ENCODE measurements at regions not wholly inside any gene's neighbourhood (a gene's known extent, or its start where the extent isn't known, plus 50 kb on each side); places are given as distances from the start of the nearest gene placed in this dataset.

DNA sequence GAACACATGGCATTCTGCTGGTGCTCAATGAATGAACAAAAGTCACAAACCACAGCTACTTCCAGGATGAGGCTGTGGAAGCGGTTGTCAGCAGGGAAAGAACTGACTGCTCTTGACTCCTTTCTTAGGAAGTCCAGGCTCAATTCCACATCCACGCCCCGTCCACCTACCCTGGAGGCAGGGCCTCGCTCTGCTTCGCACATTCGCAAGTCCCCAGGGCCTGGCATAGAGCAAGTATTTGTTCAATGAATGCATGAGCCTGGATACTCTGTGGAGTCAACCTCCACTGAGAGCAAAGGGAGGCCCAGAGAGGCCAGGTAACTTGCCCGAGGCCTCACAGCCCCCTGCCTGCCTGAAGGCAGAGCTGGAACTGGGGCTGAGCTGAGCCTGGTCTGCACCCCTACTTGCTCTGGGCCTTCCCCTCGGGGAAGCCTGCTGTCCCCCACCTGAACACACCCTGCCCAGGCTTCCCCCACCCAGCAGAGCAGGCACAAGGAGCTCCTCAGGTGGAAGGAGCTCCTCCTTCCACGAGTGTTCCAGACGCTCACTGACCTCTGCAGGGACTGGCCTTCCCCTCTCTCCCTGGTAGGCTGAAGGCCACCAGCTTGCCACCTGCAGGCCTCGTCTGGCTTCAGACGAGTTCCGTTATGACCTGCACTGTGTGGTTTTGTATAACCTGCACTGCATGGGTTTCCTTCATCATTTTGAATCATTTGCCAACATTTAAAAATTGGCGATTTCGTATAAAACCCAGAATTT, 119.3 kb upstream of the PTPN1 start:
- H3K27ac Mint-ChIP-seq = peak overlapping the region; percentile 71
- H3K36me3 Mint-ChIP-seq (ENCODE audit: insufficient read depth) = no peaks in the 10 kb centered on the region
- H3K4me1 Mint-ChIP-seq (ENCODE audit: low read depth) = peaks cover 16% of the 10 kb centered on the region
- TF ChIP-seq, protein P1, sequence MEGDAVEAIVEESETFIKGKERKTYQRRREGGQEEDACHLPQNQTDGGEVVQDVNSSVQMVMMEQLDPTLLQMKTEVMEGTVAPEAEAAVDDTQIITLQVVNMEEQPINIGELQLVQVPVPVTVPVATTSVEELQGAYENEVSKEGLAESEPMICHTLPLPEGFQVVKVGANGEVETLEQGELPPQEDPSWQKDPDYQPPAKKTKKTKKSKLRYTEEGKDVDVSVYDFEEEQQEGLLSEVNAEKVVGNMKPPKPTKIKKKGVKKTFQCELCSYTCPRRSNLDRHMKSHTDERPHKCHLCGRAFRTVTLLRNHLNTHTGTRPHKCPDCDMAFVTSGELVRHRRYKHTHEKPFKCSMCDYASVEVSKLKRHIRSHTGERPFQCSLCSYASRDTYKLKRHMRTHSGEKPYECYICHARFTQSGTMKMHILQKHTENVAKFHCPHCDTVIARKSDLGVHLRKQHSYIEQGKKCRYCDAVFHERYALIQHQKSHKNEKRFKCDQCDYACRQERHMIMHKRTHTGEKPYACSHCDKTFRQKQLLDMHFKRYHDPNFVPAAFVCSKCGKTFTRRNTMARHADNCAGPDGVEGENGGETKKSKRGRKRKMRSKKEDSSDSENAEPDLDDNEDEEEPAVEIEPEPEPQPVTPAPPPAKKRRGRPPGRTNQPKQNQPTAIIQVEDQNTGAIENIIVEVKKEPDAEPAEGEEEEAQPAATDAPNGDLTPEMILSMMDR (IDR thresholded peaks at IDR 0.05; ENCODE audit: unreplicated experiment) = no peak
- no peak for DNase-seq (ENCODE audit: low spot score, unreplicated experiment)
- peaks cover 18% of the 10 kb centered on the region for H3K27me3 Mint-ChIP-seq
- no peak overlapping the region for H3K4me3 Mint-ChIP-seq (ENCODE audit: low read depth)
- H3K9me3 Mint-ChIP-seq (ENCODE audit: low read depth) = no peaks in the 10 kb centered on the region

DNA sequence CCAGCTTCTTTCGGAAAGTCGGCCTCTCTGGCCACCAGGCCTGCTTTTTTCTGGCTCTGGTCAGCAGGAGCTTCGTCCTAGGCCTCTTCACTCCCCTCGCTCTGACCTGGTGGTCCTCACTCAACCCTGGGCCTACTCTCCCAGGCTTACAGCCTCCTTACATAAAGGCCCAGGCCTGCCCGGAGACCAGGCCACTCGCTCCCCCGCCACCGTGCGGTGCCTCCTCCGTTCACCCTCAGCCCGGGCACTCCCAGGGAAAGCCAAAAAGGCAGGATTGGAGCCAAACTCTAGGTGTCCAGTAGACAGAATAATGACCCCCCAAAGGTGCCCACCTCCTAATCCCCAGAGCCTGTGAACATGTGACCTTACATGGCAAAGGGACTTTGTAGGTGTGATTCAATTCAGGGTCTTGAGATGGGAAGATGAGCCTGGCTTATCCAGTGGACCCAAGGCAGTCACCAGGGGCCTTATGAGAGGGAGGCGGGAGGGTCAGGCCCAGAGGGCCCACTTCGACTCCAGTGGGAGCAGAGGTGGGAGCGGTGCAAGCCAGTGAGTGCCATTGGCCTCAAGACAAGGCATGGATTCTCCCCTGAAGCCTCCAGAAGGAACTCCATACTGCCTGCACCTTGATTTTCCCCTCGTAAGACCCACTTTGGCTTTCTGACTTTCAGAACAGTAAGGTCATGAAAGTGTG, 118.6 kb upstream of the PTPN1 start:
- Mint-ChIP-seq H3K27ac (peak overlapping the region; percentile 71), H3K4me1 (ENCODE audit: low read depth) (peaks cover 14% of the 10 kb centered on the region), H3K27me3 (peaks cover 15% of the 10 kb centered on the region), H3K36me3 (ENCODE audit: insufficient read depth) (no peaks in the 10 kb centered on the region), H3K4me3 (ENCODE audit: low read depth) (no peak overlapping the region), H3K9me3 (ENCODE audit: low read depth) (no peaks in the 10 kb centered on the region)
- no peak for DNase-seq (ENCODE audit: low spot score, unreplicated experiment)
- TF ChIP-seq, protein P1 (IDR thresholded peaks at IDR 0.05; ENCODE audit: unreplicated experiment) = no peak

DNA sequence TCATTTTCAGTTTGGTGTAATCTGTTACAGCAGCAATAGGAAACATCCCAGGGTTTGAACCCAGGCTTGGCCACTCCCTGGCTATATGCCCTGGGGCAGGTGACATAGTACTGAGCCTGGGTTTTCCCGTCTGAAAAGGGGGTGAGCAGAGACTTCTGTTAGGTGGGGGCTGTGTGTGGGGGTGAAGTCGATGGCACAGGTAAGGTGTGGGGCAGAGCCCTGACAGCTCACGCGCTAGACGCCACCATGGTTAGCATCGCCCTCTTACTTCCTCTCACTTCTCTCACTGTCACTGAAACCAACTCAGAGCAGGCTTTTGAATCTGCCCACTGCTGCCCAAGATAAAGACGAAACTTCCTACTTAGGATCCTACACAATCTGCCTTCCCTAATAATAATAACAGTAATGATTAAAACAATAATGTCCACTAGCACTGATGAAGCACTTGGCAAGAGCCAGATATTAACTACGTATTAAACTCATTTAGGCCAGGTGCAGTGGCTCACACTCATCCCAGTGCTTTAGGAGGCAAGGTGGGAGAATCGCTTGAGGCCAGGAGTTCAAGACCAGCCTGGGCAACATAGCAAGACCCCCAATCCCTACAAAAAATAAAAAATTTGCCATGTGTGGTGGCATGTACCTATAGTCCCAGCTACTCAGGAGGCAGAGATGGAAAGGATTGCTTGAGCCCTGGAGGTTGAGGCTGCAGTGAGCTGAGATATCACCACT, 117.9 kb upstream of the PTPN1 start:
- H3K4me3 Mint-ChIP-seq (ENCODE audit: low read depth) = no peak overlapping the region
- TF ChIP-seq, protein P1 (IDR thresholded peaks at IDR 0.05; ENCODE audit: unreplicated experiment) = no peak
- peaks cover 14% of the 10 kb centered on the region for H3K4me1 Mint-ChIP-seq (ENCODE audit: low read depth)
- no peaks in the 10 kb centered on the region for H3K36me3 Mint-ChIP-seq (ENCODE audit: insufficient read depth)
- H3K27ac Mint-ChIP-seq = no peak overlapping the region
- peaks cover 17% of the 10 kb centered on the region for H3K27me3 Mint-ChIP-seq
- no peaks in the 10 kb centered on the region for H3K9me3 Mint-ChIP-seq (ENCODE audit: low read depth)
- no peak for DNase-seq (ENCODE audit: low spot score, unreplicated experiment)

DNA sequence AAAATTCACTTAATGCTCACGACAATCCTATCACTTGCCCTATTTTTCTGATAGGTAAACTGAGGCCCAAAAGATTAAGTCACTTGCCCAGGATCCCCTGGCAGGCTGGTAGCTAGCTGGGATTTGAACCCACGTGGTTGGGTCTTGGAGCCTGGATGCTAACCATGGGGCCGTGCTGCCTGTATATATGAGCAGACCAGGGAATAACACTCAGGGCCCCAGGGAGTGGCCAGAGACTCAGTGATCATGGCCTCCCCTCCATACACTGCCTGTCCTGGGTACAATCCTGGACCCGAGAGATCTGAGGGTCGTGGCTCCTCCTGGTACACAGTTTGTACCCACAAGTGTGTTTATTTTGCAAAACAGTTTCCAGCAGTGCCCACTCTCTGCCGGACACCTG, 116.9 kb upstream of the PTPN1 start:
- Mint-ChIP-seq H3K9me3 (ENCODE audit: low read depth) (no peaks in the 10 kb centered on the region), H3K4me3 (ENCODE audit: low read depth) (no peak overlapping the region), H3K4me1 (ENCODE audit: low read depth) (peaks cover 13% of the 10 kb centered on the region), H3K36me3 (ENCODE audit: insufficient read depth) (no peaks in the 10 kb centered on the region), H3K27me3 (peaks cover 18% of the 10 kb centered on the region), H3K27ac (no peak overlapping the region)
- TF ChIP-seq, protein P1 (IDR thresholded peaks at IDR 0.05; ENCODE audit: unreplicated experiment) = no peak
- no peak for DNase-seq (ENCODE audit: low spot score, unreplicated experiment)

DNA sequence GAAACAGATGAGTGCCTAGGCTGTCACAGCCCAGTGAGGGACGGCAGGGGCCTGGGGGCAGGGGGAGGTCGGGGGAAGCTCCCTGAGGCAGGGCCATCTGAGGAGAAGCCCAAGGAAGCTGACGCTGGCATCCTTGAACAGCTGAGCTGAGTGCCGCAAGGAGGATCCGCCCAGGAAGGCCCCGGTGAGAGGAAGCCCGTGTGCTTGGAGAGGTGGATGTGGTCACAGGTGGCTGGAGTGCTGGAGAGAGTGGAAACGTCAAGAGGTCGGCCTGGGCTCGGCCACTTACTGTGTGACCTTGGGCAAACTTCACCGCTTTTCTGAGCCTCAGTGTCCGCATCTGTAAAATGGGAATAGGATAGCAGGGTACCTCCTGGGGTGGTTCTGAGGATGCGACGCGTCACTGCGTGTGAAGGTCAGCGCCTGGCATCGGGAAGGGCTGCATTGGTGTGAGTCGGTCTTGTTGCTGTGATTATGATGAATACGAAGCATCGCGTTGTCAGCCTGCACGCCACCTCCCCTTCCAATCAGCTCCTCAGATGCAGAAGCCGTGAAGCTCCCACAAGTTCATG, 116.1 kb upstream of the PTPN1 start:
- Mint-ChIP-seq H3K9me3 (ENCODE audit: low read depth) (no peaks in the 10 kb centered on the region), H3K36me3 (ENCODE audit: insufficient read depth) (no peaks in the 10 kb centered on the region), H3K4me3 (ENCODE audit: low read depth) (no peak overlapping the region), H3K27me3 (peaks cover 18% of the 10 kb centered on the region), H3K27ac (no peak overlapping the region), H3K4me1 (ENCODE audit: low read depth) (peaks cover 9% of the 10 kb centered on the region)
- DNase-seq (ENCODE audit: low spot score, unreplicated experiment) = no peak
- TF ChIP-seq, protein P1 (IDR thresholded peaks at IDR 0.05; ENCODE audit: unreplicated experiment) = no peak

Data from progenitor cell of endocrine pancreas (in vitro differentiated cells).